Epithelial cell of proximal tubule (primary cell): ENCODE measurements at regions not wholly inside any gene's neighbourhood (a gene's known extent, or its start where the extent isn't known, plus 50 kb on each side); places are given as distances from the start of the nearest gene placed in this dataset.
"Not testable (repeated sequence)": the region's sequence is repeated elsewhere in the genome, so short reads cannot be mapped to it uniquely, and the experiment has no call there.

ENCODE experiments used
- DNase-seq: peaks from one replicate; pipeline ENCODE4 v3.0.0-alpha.2; 2011; ENCODE audit warnings: low read depth
- H3K4me3 ChIP-seq: 2 replicates; pipeline ENCODE4 v1.5.1; 2011; ENCODE audit warnings: low read depth, mild to moderate bottlenecking, low read length
- TF ChIP-seq, protein P1 (sequence below): conservative IDR thresholded peaks from 2 replicates; pipeline ENCODE4 v1.5.1; 2012; ENCODE audit warnings: low read depth, mild to moderate bottlenecking, low read length

- TF ChIP-seq, protein P1, sequence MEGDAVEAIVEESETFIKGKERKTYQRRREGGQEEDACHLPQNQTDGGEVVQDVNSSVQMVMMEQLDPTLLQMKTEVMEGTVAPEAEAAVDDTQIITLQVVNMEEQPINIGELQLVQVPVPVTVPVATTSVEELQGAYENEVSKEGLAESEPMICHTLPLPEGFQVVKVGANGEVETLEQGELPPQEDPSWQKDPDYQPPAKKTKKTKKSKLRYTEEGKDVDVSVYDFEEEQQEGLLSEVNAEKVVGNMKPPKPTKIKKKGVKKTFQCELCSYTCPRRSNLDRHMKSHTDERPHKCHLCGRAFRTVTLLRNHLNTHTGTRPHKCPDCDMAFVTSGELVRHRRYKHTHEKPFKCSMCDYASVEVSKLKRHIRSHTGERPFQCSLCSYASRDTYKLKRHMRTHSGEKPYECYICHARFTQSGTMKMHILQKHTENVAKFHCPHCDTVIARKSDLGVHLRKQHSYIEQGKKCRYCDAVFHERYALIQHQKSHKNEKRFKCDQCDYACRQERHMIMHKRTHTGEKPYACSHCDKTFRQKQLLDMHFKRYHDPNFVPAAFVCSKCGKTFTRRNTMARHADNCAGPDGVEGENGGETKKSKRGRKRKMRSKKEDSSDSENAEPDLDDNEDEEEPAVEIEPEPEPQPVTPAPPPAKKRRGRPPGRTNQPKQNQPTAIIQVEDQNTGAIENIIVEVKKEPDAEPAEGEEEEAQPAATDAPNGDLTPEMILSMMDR = no peak
- DNase-seq = no peak
- H3K4me3 ChIP-seq = no peak overlapping the region
Observed at GRCh38 chr3:152591515-152591914, 243.4 kb upstream of the P2RY1 start.

GRCh38 chr3:152593242-152593641 lies 241.7 kb upstream of the P2RY1 start:
- TF ChIP-seq, protein P1 = no peak
- no peak overlapping the region for H3K4me3 ChIP-seq
- no peak for DNase-seq

- peak overlapping the region; percentile 31 for H3K4me3 ChIP-seq
- TF ChIP-seq, protein P1 = no peak
- peak; percentile 41 for DNase-seq
Observed at GRCh38 chr3:152595975-152596821, 238.7 kb upstream of the P2RY1 start.

DNA sequence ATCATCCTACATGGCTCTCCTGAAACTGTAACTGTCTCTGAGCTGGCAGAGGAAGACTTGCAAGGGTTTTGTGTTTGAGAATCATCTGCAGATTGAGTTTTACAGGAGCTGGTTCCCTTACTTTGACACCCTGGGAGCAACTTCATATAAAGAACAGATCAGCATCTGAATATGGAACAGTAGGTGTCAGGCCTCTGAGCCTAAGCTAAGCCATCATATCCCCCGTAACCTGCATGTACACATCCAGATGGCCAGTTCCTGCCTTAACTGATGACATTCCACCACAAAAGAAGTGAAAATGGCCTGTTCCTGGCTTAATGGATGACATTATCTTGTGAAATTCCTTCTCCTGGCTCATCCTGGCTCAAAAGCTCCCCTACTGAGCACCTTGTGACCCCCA lies 238.1 kb upstream of the P2RY1 start:
- DNase-seq, H3K4me3 ChIP-seq: not testable (repeated sequence)

- DNase-seq = no peak
- no peak overlapping the region for H3K4me3 ChIP-seq
- TF ChIP-seq, protein P1 = no peak
Observed at GRCh38 chr3:152606146-152606545, 228.8 kb upstream of the P2RY1 start.

- no peak overlapping the region for H3K4me3 ChIP-seq
- no peak for DNase-seq
- TF ChIP-seq, protein P1 = no peak
Observed at GRCh38 chr3:152607179-152607578, 227.8 kb upstream of the P2RY1 start.

- no peak overlapping the region for H3K4me3 ChIP-seq
- DNase-seq = no peak
- TF ChIP-seq, protein P1 = no peak
Observed at GRCh38 chr3:152608696-152609594, 226.0 kb upstream of the P2RY1 start.
